HL-60 (cell line): ENCODE measurements at regions not wholly inside any gene's neighbourhood (a gene's known extent, or its start where the extent isn't known, plus 50 kb on each side); places are given as distances from the start of the nearest gene placed in this dataset.

Experiments used
- DNase-seq, 2 experiments: peaks; one replicate each; pipeline ENCODE4 v3.0.0-alpha.2; 2010 to 2020; ENCODE audit warnings: low read depth in 1 of 2, low spot score in 1 of 2
- H3K27ac ChIP-seq: fragments of 250-450 bp; sonication (Bioruptor Pico); replicated peaks from 2 replicates; pipeline ENCODE4 v1.5.1; 2020; ENCODE audit warnings: mild to moderate bottlenecking, moderate library complexity
- H3K27me3 ChIP-seq: fragments of 250-450 bp; sonication (Bioruptor Pico); 2 replicates; pipeline ENCODE4 v1.5.1; 2021; ENCODE audit warnings: mild to moderate bottlenecking, moderate library complexity; ENCODE audit not compliant: insufficient read depth, poor library complexity, severe bottlenecking
- H3K4me3 ChIP-seq: replicated peaks from 2 replicates; pipeline ENCODE4 v1.5.1; 2011; ENCODE audit warnings: mild to moderate bottlenecking, control low read depth, low read length; ENCODE audit not compliant: insufficient read depth
- GABPA ChIP-seq: IDR thresholded peaks from 2 replicates; pipeline ENCODE4 v1.6.1; 2012; ENCODE audit warnings: low read depth
- POLR2AphosphoS5 ChIP-seq: IDR thresholded peaks from 2 replicates; pipeline ENCODE4 v1.6.1; 2012; ENCODE audit warnings: low read depth
- REST ChIP-seq: IDR thresholded peaks from 2 replicates; pipeline ENCODE4 v1.6.1; 2012; ENCODE audit warnings: low read depth; ENCODE audit not compliant: insufficient replicate concordance
- SPI1 ChIP-seq: IDR thresholded peaks from 2 replicates; pipeline ENCODE4 v1.6.1; 2012; ENCODE audit warnings: low read depth, mild to moderate bottlenecking, borderline replicate concordance
- TF ChIP-seq, protein P1 (sequence below): IDR thresholded peaks from one replicate; pipeline ENCODE4 v1.5.1; 2011; ENCODE audit warnings: low read length, control low read depth, inconsistent platforms; ENCODE audit not compliant: insufficient read depth

- DNase-seq = no peak
- TF ChIP-seq REST = no peak
- no peak for TF ChIP-seq SPI1
- TF ChIP-seq, protein P1, sequence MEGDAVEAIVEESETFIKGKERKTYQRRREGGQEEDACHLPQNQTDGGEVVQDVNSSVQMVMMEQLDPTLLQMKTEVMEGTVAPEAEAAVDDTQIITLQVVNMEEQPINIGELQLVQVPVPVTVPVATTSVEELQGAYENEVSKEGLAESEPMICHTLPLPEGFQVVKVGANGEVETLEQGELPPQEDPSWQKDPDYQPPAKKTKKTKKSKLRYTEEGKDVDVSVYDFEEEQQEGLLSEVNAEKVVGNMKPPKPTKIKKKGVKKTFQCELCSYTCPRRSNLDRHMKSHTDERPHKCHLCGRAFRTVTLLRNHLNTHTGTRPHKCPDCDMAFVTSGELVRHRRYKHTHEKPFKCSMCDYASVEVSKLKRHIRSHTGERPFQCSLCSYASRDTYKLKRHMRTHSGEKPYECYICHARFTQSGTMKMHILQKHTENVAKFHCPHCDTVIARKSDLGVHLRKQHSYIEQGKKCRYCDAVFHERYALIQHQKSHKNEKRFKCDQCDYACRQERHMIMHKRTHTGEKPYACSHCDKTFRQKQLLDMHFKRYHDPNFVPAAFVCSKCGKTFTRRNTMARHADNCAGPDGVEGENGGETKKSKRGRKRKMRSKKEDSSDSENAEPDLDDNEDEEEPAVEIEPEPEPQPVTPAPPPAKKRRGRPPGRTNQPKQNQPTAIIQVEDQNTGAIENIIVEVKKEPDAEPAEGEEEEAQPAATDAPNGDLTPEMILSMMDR = no peak
- no peak for TF ChIP-seq GABPA
- Histone ChIP-seq H3K27ac (no peak overlapping the region), H3K27me3 (no peaks in the 10 kb centered on the region), H3K4me3 (no peak overlapping the region)
Observed at GRCh38 chr5:142396436-142397038, 71.7 kb upstream of the SPRY4 start.

DNA sequence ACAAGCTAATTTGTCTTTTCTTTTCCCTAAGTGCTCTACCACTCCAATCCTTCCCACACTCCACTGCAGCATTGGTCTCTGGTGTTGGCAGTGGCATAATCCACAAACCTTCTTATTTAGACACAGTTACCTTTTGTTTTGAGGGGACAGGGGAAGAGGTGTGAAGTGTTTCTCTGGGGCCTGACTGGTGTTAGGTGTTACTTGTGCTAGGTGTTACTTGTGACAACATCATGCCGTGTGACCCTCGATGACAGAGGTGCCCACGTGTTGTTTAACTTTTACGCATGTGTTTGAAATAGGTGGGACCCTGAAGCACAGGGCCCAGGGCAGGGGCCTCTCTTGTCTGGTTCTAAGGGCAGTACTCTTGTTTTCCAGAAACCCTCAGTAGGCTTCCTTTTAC is 70.5 kb upstream of the SPRY4 start:
- H3K27ac ChIP-seq = no peak overlapping the region
- H3K27me3 ChIP-seq = no peaks in the 10 kb centered on the region
- no peak for DNase-seq
- no peak overlapping the region for H3K4me3 ChIP-seq
- TF ChIP-seq GABPA (no peak), POLR2AphosphoS5 (no peak), SPI1 (no peak)
- TF ChIP-seq, protein P1 = no peak

GRCh38 chr5:142391058-142391845 is 66.4 kb upstream of the SPRY4 start:
- TF ChIP-seq POLR2AphosphoS5 (no peak), SPI1 (no peak), GABPA (no peak), REST (no peak)
- TF ChIP-seq, protein P1 = no peak
- DNase-seq = no peak
- H3K27ac ChIP-seq = no peak overlapping the region
- H3K4me3 ChIP-seq = no peak overlapping the region
- H3K27me3 ChIP-seq = no peaks in the 10 kb centered on the region

GRCh38 chr5:142390334-142390733 is 65.5 kb upstream of the SPRY4 start:
- Histone ChIP-seq H3K4me3 (no peak overlapping the region), H3K27me3 (no peaks in the 10 kb centered on the region), H3K27ac (no peak overlapping the region)
- no peak for TF ChIP-seq SPI1
- TF ChIP-seq POLR2AphosphoS5 = no peak
- no peak for TF ChIP-seq REST
- TF ChIP-seq, protein P1 = no peak
- TF ChIP-seq GABPA = no peak
- DNase-seq = no peak
